ENCODE measurements at regions not wholly inside any gene's neighbourhood (a gene's known extent, or its start where the extent isn't known, plus 50 kb on each side); places are given as distances from the start of the nearest gene placed in this dataset.

DNA sequence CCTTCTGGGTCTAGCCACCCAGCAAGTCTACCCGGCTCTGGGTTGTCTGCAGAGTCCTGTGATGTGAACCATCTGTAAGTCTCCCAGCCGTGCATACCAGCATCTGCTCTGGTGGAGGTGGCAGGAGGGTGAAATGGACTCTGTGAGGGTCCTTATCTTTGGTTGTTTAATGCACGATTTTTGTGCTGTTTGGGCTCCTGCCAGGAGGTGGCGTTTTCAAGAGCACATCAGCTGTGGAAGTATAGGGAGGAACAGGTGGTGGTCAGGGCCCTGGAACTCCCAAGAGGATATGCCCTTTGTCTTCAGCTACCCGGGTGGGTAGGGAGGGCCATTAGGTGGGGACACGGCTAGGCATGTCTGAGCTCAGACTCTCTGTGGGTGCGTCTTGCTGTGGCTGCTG lies 66.5 kb upstream of the ZFP42 start:
- no peak overlapping the region for H3K4me3 ChIP-seq (ENCODE audit: low read depth, low read length)
- TF ChIP-seq, protein P1, sequence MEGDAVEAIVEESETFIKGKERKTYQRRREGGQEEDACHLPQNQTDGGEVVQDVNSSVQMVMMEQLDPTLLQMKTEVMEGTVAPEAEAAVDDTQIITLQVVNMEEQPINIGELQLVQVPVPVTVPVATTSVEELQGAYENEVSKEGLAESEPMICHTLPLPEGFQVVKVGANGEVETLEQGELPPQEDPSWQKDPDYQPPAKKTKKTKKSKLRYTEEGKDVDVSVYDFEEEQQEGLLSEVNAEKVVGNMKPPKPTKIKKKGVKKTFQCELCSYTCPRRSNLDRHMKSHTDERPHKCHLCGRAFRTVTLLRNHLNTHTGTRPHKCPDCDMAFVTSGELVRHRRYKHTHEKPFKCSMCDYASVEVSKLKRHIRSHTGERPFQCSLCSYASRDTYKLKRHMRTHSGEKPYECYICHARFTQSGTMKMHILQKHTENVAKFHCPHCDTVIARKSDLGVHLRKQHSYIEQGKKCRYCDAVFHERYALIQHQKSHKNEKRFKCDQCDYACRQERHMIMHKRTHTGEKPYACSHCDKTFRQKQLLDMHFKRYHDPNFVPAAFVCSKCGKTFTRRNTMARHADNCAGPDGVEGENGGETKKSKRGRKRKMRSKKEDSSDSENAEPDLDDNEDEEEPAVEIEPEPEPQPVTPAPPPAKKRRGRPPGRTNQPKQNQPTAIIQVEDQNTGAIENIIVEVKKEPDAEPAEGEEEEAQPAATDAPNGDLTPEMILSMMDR (IDR thresholded peaks at IDR 0.05; ENCODE audit: low read depth, low read length, missing control alignments), result no peak
- no peak for DNase-seq (ENCODE audit: low read depth)

DNA sequence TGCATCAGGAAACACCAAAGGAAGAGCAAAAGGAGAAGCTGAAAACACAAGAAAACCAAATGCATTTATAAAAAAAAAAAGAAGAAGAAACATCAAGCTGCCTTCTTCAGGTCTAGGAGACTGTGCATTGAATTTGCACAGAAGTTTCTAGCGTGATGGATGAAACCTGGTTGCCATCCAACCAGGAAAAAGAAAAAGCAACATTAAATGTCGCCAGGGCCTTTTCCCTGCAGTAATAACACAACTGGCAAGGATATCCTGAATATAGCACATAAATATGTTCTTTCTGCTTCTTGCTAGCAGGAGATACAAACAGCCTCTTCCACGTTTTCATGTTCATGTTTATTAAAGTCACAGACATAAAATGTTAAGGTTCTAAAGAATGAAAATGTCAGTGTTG lies 60.8 kb upstream of the ZFP42 start:
- H3K4me3 ChIP-seq (ENCODE audit: low read depth, low read length), result no peak overlapping the region
- TF ChIP-seq, protein P1 (IDR thresholded peaks at IDR 0.05; ENCODE audit: low read depth, low read length, missing control alignments), result no peak
- DNase-seq (ENCODE audit: low read depth), result no peak

GRCh38 chr4:187937557-187937956 lies 58.0 kb upstream of the ZFP42 start:
- TF ChIP-seq, protein P1 (IDR thresholded peaks at IDR 0.05; ENCODE audit: low read depth, low read length, missing control alignments), result no peak
- DNase-seq (ENCODE audit: low read depth), result no peak
- no peak overlapping the region for H3K4me3 ChIP-seq (ENCODE audit: low read depth, low read length)

DNA sequence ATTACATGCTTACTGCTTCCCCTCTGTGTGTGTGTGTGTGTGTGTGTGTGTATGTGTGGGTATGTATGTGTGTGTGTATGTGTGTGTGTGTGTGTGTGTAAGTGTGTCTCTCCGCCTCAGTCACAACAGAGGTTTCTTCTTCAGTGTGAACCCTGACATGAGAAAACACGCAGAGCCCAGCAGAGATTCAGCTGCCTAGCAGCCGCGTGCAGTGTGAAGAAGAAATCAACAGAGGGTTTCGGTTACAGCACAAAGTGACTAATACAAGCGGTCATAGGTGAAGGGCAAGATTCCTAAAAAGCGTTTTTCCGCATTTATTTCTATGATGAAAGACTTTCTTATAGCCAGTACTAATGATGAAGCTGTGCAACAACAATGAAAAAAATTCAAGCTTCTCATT lies 55.3 kb upstream of the ZFP42 start:
- TF ChIP-seq, protein P1 (IDR thresholded peaks at IDR 0.05; ENCODE audit: low read depth, low read length, missing control alignments), result no peak
- H3K4me3 ChIP-seq (ENCODE audit: low read depth, low read length), result no peak overlapping the region

DNA sequence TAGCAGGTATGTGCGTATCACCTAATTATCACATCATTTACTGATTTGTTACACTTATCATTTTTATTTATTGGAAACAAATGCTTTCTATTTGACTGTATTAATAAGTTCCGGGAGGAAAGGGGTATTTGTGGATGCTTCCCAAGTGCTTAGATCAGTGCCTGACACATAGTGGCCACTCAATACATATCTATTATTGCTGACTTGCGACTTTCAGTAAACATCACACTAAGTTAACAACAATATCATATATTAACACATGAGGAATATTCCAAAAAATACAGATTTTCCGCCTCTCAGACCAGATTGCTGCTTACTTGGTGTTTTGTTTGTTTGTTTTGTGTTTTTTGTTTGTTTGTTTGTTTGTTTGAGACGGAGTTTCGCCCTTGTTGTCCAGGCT lies 52.6 kb upstream of the ZFP42 start:
- no peak for DNase-seq (ENCODE audit: low read depth)
- no peak overlapping the region for H3K4me3 ChIP-seq (ENCODE audit: low read depth, low read length)
- TF ChIP-seq, protein P1 (IDR thresholded peaks at IDR 0.05; ENCODE audit: low read depth, low read length, missing control alignments), result no peak

More for the DNA sequence above, 55.3 kb upstream of the ZFP42 start:
- DNase-seq (ENCODE audit: low read depth), result no peak

DNA sequence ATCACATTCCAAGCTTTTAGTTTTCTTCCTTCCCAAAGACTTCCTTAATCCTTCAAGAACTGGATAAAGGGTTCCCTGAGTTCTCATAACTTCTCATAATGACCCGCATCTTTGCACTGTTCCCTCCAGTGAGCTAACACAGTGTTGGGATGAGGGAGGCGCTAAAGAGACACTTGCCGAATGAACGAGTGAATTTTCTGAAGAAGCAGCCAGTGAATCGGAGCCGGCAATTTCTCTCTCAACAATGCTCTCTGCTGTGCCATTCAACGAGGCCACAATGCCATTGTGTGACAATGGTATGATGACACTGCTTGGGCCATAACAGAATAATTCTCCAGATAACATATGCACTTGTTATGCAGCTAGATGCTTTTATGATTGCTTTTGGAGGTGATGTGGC lies 51.4 kb upstream of the ZFP42 start:
- no peak overlapping the region for H3K4me3 ChIP-seq (ENCODE audit: low read depth, low read length)
- DNase-seq (ENCODE audit: low read depth), result no peak
- TF ChIP-seq, protein P1 (IDR thresholded peaks at IDR 0.05; ENCODE audit: low read depth, low read length, missing control alignments), result no peak
